HG03442 (cell line): ENCODE measurements at regions not wholly inside any gene's neighbourhood (a gene's known extent, or its start where the extent isn't known, plus 50 kb on each side); places are given as distances from the start of the nearest gene placed in this dataset.

ENCODE experiments used
- ATAC-seq: cut with Tn5 transposase; IDR thresholded peaks from one replicate; pipeline ENCODE4 v1.9.1; 2021; ENCODE audit warnings: mild to moderate bottlenecking, moderate library complexity; ENCODE audit not compliant: unreplicated experiment

DNA sequence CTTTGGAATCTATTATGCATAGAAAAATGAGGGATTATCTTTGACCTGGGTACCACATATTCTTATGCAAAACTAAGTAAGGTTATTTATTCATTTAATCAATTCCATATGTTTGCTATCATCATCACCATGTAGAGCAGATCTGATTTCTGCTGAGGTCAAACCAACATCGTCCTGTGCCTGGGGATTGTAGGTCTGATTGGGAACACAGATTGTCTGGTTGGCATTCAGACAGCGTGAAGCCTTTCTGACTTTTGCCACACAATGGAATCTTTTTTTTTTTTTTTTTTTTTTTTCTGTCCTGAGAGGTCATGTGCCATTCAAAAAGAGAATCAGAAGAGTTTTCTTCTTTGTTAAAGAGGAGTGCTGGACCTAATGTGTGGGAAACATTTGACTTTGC lies 142.9 kb downstream of the RAB11FIP2 start:
- ATAC-seq = no peak

DNA sequence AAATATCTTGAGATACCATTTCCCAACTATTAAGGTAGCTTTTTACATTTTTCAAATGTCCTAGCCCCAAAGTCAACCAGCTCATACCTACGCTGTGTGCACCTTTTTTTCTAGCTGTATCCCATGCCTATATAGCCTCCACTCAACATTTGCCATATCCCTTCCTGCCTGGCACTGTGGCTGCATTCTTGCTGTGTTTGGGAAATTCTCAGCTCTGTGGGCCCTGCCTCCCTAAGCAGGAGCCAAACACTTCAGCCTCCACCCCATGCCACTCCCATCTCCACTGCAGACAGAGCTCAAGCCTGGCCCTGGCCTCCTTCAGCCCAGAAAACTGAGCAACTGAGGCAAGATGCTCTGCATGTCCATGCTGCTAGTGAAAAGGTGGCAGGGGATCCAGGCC lies 141.3 kb downstream of the RAB11FIP2 start:
- no peak for ATAC-seq

DNA sequence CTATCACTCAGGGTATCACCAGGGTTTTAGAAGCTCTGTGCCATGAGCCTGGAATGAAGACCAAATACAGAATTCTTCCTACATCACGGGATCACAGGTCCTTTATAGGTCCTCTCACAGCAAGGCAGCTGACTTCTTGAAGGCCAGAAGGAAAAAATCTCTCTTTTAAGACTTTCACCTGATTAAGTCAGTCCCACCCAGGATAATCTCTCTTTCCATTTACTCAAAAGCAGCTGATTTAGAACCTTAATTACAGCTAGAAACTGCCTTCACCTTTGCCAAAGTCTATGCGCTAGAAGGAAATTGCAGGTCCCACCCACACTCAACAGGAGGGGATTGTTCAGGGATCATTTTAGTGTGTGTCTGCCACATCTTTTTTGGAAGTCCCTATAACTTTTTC lies 135.1 kb downstream of the RAB11FIP2 start:
- ATAC-seq = no peak

DNA sequence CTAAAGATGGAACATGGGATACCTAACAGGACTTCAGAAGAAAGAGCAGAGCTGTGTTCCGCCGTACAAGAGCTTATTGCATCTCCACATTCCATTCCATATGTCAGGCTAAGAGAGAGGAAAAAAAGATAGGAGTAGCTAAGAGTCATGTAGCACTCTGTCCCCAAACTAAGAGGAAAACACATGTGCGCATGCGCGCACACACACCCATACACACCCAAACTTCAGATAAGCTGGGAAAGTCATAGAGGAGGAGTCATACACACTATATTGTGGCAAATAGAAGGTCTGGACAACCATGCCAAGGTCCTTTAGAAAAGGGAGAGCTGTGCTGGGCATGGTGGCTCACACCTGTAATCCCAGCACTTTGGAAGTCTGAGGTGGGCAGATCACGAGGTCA lies 132.4 kb downstream of the RAB11FIP2 start:
- no peak for ATAC-seq

DNA sequence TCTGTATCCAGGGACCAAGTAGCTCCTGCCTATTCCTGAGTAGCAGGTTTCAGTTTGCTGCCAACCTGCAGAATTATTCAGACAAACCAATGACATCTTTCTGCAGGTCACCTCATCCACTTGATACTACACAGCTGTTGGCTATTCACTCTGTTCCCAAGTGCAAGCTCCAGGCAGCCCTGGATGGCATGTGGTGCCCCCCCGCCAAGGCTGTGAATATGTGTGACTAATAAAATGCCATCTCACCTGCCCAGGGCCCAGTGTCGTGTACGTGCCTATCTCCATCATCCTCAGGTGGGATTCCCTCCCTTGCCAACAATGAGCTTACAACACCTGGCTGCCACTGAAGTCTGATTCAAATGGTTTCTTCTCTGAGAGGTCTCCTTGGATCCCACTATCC lies 125.8 kb downstream of the RAB11FIP2 start:
- ATAC-seq = no peak

DNA sequence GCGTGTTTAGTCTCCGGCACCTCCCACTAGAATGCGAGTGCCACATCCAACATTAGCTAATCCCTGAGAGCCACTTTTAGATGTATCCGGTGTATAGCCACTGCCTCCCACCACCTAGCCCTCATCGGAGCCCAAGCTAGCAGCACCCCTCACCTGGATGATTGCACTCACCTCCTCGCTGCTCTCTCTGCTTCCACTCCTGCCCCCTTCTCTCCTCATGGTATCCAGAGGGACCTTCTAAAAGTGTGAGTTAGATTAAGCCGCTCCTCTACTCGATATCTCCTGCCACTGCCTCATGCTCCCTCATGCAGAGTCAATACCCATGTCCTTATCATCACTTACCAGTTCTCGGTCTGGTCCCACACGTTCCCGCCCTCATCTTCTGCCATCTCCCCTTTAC lies 125.3 kb downstream of the RAB11FIP2 start:
- ATAC-seq = no peak

DNA sequence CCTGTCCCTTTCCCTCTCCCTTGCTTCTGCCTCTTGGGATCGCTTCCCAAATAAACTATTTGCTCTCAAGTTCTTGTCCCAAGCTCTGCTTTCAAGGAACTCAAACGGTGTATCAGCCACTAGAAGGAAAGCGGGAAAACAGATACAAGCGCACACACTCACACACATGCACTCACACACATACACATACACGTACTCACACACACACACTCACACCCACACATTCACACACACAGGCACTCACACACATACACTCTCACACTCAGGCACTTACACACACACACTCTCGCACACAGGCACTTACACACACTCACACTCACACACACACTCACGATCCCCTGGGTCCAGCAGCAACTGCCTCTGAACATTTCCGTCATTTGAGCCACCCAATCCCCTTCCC lies 121.9 kb downstream of the RAB11FIP2 start:
- ATAC-seq = no peak

DNA sequence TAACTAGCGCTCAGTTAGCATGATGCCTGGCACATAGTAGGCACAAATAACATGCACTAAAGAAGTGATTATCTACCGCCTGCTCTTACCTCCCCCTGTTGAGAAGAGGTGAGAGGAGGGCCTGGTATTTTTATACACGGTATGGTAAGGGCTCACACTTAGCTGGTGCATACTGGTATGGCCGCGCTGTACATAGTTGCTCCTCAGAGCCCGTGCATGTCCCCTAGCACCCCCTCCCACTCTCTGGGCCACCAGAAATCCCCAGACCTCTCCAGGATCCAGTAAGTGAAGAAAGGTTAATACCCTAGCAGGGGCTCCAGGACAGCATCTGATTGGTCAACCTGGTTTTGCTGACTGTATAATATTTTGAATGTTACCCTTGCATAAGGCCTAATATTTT lies 121.4 kb downstream of the RAB11FIP2 start:
- no peak for ATAC-seq

DNA sequence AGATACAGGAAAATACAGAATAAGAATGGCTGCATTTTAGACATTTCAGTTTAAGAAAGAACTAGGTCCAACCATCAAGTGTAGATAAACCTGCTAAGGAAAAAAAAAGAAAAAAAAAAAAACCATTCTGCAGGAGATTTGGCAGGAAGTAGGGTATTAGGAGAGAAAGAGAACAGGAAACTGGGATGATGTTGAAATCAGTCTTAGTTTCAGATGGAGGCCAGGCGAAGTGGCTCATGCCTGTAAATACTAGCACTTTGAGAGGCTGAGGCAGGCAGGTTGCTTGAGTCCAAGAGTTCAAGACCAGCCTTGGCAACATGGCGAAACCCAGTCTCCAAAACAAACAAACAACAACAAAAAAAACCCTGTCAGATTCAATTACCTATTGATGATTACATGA lies 120.2 kb downstream of the RAB11FIP2 start:
- ATAC-seq = no peak

DNA sequence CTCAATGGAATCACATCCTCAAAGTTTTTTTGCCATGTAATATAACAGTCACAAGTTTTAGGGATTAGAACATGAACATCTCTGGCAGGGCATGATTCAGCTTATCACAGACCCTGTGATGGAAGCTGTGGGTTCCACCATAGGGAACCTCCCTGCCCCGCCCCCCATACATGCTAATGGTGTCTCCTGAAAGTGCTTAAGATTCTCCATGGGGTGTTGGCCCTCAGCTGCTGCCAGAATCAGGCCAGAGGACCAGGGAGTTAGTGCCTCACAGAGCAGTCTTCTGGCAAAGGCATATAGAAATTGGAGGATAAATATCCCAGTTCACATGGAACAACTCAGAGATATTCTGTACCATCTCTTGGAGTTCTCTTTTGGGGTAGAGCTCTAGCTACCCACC lies 119.4 kb downstream of the RAB11FIP2 start:
- no peak for ATAC-seq

DNA sequence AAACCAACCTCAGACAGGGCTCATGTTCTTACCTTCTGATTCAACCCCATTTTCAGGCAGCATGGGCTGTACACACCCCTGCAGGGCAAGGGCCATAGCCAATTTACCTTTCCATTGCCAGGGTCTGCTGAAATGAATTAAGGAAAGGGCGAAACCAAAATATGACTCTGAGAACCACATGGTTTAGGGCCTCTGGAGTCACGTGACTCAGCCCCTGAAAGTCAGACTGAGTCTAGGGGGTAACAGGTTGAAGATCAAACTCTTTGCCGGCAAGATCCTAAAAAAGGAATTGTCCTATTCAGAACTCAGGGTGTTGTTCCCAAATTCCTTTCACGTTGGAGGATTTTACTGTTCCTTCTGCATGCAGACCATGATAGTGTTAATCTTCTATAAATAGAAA lies 118.9 kb downstream of the RAB11FIP2 start:
- no peak for ATAC-seq

DNA sequence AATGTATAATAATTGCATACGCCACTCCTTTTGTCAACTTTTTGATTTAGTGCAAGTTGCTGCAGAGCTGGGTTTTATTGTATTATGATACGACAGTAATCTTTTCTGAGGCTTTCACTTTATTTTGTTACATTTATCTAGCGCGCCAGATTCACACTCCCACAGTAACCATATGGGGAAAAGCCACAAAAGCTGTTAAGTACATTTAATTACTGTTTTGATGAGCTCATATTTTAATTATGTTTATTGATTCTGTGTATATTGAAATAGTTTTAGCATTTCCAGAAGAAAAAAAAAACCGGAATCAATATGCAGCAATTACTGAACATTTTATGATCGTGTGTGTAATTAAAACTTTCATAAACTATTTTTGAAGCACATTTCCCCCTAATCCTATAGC lies 118.5 kb downstream of the RAB11FIP2 start:
- ATAC-seq = no peak

DNA sequence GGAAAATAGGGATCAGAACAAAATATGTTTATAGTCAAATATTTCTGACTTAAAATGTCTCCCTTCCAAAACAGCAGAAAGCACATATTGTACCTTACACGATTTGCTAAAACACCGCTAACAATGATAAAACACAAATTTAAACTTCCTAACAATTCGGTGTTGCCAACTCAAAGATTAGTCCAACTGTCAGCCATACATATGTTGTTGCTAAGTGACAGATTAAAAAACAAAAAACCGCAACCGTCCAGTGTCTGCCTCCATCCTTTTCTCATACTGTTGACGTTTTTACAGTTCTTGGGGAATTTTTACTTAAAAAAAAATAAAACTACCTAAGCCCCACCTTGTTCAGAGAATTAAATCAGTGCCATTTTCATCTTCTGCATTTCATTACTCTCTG lies 118.0 kb downstream of the RAB11FIP2 start:
- no peak for ATAC-seq

DNA sequence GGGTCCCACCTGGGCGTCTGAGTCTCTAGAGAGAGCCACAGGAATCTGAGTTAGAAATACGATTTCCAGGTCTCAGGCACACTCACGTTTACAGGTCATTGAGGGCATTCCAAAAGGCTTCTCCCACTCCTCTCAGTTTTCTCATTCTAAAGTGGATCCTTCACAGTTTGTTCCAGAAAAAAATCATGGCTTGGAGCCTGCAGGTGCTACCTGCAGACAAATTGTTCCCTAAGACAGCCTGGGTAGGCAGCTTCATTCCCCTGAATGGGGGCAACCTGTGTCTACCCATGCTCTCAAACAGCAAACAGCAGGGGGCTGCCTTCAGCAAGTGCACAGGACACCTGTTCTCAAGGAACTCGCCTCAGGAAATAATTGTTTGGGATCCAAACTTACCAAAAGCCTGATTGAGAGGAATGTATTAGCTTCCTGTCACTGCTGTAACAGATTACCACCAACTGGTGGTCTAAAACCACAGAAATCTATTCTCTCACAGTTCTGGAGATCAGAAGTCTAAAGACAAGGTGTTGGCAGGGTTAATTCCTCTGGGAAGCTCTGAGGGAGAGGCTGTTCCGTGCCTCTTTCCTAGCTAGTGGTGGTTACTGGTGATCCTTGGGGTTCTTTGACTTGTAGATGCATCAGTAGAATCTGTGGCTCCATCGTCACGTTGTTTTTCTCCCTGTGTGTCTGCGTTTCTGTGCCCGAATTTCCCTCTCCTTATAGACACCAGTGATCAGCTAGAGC lies 117.2 kb downstream of the RAB11FIP2 start:
- no peak for ATAC-seq

DNA sequence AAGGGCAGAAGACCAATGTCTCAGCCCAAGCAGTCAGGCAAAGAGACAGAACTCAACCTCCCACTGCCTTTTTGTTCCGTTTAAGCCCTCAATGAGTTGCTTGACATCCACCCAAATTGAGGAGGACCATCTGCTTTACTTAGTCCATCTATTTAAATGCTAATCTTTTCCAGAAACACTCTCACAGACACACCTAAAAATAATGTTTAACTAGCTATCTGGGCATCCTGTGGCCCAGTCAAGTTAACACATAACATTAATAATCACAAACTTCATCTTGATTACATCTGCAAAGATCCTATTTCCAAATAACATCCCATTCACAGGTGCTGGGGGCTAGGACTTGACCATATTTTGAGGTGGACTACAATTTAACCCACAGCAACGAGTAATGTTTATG lies 115.7 kb downstream of the RAB11FIP2 start:
- ATAC-seq = no peak

DNA sequence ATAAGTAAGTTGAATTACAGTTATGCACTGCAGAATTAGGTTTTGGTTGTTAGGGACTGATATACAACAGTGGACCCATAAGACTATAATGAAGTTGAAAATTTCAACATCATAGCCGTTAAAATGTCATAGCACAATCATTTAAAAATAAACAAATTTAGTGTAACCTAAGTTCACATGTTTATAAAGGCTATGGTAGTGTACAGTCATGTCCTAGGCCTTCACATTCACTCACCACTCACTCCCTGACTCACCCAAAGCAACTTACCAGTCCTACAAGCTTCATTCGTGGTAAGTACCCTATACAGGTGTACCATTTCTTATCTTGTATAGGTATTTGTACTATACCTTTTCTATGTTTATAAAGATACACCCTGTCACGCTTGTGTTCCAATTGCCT lies 113.7 kb downstream of the RAB11FIP2 start:
- ATAC-seq = no peak

DNA sequence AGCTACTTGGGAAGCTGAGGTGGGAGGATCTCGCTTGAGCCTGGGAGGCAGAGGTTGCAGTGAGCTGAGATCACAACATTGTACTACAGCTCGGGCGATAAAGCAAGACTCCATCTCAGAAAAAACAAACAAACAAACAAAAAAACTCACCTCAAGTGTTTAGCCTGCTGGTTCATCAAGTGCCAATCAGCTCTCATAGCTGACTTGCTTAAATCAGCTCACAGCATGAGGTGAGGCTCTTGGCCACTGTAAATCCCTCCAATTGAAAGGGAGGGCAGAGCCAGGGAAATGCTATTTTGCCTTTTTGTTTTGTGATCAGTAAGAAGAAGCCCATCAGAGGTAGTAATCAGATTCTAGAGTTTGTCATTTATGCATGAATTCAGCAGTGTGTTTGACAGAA lies 112.3 kb downstream of the RAB11FIP2 start:
- no peak for ATAC-seq

DNA sequence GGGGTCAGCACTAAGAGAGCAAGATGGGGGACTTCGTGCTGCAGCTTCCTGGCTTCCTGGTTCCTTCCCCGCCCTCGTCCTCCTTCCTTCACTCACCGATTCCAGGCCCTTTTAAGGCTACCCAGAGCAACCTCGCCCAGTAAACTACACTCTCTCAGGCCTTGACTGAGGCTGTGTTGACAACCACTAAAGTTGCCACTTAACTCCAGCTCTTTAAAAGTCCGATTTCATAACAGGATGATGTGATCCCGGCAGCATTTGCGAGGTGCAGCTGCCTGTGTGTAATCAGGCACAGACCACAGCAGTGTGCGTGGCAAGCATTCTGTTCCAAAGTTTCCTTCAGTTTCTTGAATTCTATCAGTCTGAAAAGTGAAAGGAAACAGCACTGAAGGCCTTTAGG lies 110.6 kb downstream of the RAB11FIP2 start:
- no peak for ATAC-seq

DNA sequence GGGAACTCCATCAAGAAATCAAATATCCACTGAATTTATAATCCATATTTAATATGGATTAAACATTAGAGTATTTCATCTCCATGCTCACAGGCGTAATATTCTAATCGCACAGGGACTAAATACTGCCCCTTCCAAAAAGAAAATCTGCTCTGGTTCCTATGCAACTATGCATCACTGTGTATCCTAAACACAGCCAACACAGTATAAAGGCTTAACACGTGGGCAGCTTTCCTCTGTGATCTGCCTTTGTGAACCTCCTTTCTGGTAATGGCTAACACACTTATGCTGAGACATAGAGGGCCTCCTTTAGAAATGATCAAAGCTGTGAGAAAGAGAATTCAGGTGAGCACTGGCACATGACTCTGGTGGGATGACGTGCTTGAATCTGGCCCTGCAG lies 110.2 kb downstream of the RAB11FIP2 start:
- ATAC-seq = no peak

DNA sequence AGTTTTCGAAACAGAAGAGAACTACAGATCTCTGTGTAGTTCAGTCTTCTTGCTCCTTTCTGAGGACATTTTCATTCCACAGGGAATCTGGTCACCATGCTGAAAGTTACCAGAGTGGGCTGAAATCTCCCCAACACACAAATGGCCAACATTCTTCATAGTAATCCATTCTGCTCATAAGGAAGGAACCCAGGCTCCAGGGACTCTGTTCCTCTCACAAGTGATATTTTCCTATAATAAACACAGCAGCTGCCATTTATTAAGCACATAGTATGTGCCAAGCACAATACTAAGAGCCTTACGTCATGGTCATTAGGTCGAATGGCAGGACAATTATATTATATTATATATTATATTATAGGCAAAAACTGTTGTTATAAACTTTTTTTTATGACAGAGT lies 109.8 kb downstream of the RAB11FIP2 start:
- no peak for ATAC-seq

DNA sequence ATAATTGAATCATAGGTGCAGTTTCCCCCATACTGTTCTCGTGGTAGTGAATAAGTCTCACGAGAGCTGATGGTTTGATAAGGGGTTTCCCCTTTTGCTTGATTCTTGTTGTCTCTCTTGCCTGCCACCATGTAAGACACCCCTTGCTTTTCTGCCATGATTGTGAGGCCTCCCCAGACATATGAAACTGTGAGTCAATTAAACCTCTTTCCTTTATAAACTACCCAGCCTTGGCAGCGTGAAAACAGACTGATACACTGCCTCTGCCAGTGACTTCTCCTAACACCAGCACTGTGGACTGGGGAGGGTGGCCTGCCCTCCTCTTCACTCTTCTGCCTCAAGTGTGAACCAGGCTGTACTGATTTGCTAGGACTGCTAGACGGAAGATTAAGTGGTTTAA lies 108.6 kb downstream of the RAB11FIP2 start:
- ATAC-seq = no peak

DNA sequence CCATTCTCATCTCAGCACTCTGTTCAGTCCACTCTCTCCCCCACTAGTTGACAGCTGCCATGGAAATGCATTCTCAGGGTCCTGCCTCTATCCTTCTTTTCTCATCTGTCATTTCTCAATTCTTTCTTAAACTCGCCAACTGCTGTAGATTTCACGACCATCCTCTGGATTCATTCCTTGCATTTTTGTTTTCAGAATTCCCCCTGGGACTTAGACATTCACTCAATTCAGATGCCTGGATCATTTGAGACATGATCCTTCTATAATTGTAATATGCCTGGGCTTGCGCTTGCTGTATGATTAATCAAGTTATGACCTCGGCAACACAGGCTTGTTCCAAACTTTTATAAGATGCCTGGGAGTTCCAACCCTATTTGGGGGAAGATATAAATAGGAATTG lies 104.5 kb downstream of the RAB11FIP2 start:
- no peak for ATAC-seq

DNA sequence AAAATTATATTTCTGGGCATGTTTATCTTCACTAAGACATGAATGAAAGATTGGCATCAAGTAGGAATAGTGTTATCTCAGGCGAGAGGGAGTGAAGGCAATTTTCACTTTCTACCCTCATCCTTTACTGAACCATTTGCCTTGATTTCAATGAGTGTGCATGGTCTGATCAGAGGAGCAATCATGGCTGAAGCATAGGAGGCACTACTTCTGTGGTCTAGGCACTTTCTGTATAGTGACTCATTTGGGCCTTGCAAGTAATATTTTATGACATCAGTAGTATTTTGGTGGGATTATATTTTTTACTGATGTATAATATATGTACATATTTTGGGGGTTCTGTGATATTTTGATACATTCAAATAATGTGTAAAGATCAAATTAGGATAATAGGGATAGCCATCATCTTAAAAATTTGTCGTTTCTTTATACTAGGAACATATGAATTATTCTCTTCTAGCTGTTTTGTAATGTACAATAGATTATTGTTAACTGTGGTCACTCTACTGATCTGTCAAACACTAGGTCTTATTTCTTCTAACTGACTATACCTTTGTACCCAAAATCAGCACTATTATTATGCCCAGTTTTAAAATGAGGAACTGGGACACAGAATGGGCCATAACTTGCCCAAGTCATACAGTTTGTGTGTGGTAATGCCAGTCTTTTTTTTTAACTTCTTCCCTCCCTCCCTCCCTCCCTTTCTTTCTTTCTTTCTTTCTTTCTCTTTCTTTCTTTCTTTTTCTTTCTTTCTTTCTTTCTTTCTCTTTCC lies 101.9 kb downstream of the RAB11FIP2 start:
- no peak for ATAC-seq
